Keratinocyte (primary cell): ENCODE measurements at regions not wholly inside any gene's neighbourhood (a gene's known extent, or its start where the extent isn't known, plus 50 kb on each side); places are given as distances from the start of the nearest gene placed in this dataset.

ENCODE experiments used
- DNase-seq: peaks from one replicate; pipeline ENCODE4 v3.0.0-alpha.2; 2011; ENCODE audit warnings: low read depth, missing footprints, low spot score
- FAIRE-seq: peaks from 2 replicates; lab custom pipeline; 2011; peaks lifted over from hg19 to GRCh38; lab: Jason Lieb, UNC
- H2AFZ ChIP-seq: 2 replicates; pipeline ENCODE4 v1.6.0; 2012; ENCODE audit warnings: low read length, control low read depth, inconsistent platforms; ENCODE audit not compliant: control insufficient read depth
- H3K27ac ChIP-seq: 2 replicates; pipeline ENCODE4 v1.5.1; 2011; ENCODE audit warnings: low read length; ENCODE audit not compliant: control insufficient read depth, insufficient read depth
- H3K27me3 ChIP-seq: 3 replicates; pipeline ENCODE4 v1.6.0; 2011; ENCODE audit warnings: low read length; ENCODE audit not compliant: control insufficient read depth, insufficient read depth; ENCODE audit errors: extremely low read depth
- H3K36me3 ChIP-seq, 2 experiments: 2 replicates in 1 of 2; 3 replicates in 1 of 2; pipeline ENCODE4 v1.5.1; 2011; ENCODE audit warnings: low read length in 2 of 2, mild to moderate bottlenecking in 1 of 2; ENCODE audit not compliant: control insufficient read depth in 2 of 2, insufficient read depth in 2 of 2; ENCODE audit errors: extremely low read depth in 1 of 2
- H3K4me1 ChIP-seq: 3 replicates; pipeline ENCODE4 v1.5.1; 2011; ENCODE audit warnings: low read length; ENCODE audit not compliant: control insufficient read depth, insufficient read depth; ENCODE audit errors: extremely low read depth
- H3K4me2 ChIP-seq: 3 replicates; pipeline ENCODE4 v1.6.0; 2011; ENCODE audit warnings: low read depth, low read length; ENCODE audit not compliant: control insufficient read depth, insufficient read depth; ENCODE audit errors: extremely low read depth
- H3K4me3 ChIP-seq, 3 experiments: fragments of 200-600 bp in 1 of 3; sonication (generic) in 1 of 3; 2 replicates in 2 of 3; 3 replicates in 1 of 3; pipeline ENCODE4 v1.5.1; 2011 to 2016; ENCODE audit warnings: low read length in 3 of 3, mild to moderate bottlenecking in 3 of 3, control low read depth in 2 of 3, inconsistent platforms in 1 of 3, low read depth in 1 of 3, mixed read lengths in 1 of 3, mixed run types in 1 of 3, moderate library complexity in 1 of 3; ENCODE audit not compliant: control insufficient read depth in 2 of 3, insufficient read depth in 2 of 3; ENCODE audit errors: extremely low read depth in 1 of 3
- H3K79me2 ChIP-seq: 2 replicates; pipeline ENCODE4 v1.6.0; 2012; ENCODE audit warnings: low read length; ENCODE audit not compliant: control insufficient read depth, insufficient read depth
- H3K9ac ChIP-seq: 3 replicates; pipeline ENCODE4 v1.6.0; 2011; ENCODE audit warnings: low read length; ENCODE audit not compliant: control insufficient read depth, insufficient read depth; ENCODE audit errors: extremely low read depth
- H3K9me1 ChIP-seq: 3 replicates; pipeline ENCODE4 v1.6.0; 2011; ENCODE audit warnings: low read length; ENCODE audit not compliant: control insufficient read depth, insufficient read depth; ENCODE audit errors: extremely low read depth
- H3K9me3 ChIP-seq: 2 replicates; pipeline ENCODE4 v1.5.1; 2012; ENCODE audit warnings: low read depth, low read length; ENCODE audit not compliant: control insufficient read depth
- H4K20me1 ChIP-seq: 3 replicates; pipeline ENCODE4 v1.6.0; 2011; ENCODE audit warnings: low read length; ENCODE audit not compliant: control insufficient read depth, insufficient read depth; ENCODE audit errors: extremely low read depth
- CTCF ChIP-seq, 3 experiments: IDR thresholded peaks in 1 of 3; conservative IDR thresholded peaks in 1 of 3; optimal IDR thresholded peaks in 1 of 3; 2 replicates in 2 of 3; 3 replicates in 1 of 3; pipeline versions ENCODE3 to v1.5.1; 2011; ENCODE audit warnings: low read length in 3 of 3, mild to moderate bottlenecking in 3 of 3, moderate library complexity in 2 of 3, control low read depth in 1 of 3, inconsistent platforms in 1 of 3; ENCODE audit not compliant: insufficient read depth in 2 of 3; ENCODE audit errors: extremely low read depth in 1 of 3
- EZH2 ChIP-seq: IDR thresholded peaks from one replicate; pipeline ENCODE4 v1.6.1; 2012; ENCODE audit warnings: inconsistent platforms, mild to moderate bottlenecking, low read length, moderate library complexity
- dilution Hi-C: fragments of 300-500 bp; cut with MboI; formaldehyde crosslinking; loops from one replicate; pipeline ENCODE4 v1.7.0; 2020; ENCODE audit warnings: low sequenced_read_pairs; ENCODE audit not compliant: extremely low pct_ligation_motif_present

- DNase-seq (no peak), FAIRE-seq (no peak)
- H3K36me3 ChIP-seq: no peaks in the 10 kb centered on the region
- H3K9ac ChIP-seq: no peak overlapping the region
- no peak overlapping the region for H3K27ac ChIP-seq
- no peaks in the 10 kb centered on the region for H3K9me1 ChIP-seq
- no peaks in the 10 kb centered on the region for H3K27me3 ChIP-seq
- no peaks in the 10 kb centered on the region for H3K79me2 ChIP-seq
- H3K4me1 ChIP-seq: no peaks in the 10 kb centered on the region
- H3K9me3 ChIP-seq: no peaks in the 10 kb centered on the region
- TF ChIP-seq CTCF (optimal IDR thresholded peaks at IDR 0.05 in 1 of 3, IDR thresholded peaks at IDR 0.05 in 1 of 3, conservative IDR thresholded peaks at IDR 0.05 in 1 of 3; ENCODE audit: extremely low read depth in 1 of 3, insufficient read depth in 2 of 3, low read length in 3 of 3) (no peak), EZH2 (no peak)
- H3K4me3 ChIP-seq: no peak overlapping the region
- H4K20me1 ChIP-seq: no peaks in the 10 kb centered on the region
- dilution Hi-C loops: no loop called here
- no peak overlapping the region for H3K4me2 ChIP-seq
- H2AFZ ChIP-seq: no peak overlapping the region
These were observed 362.0 kb upstream of the AMOT start for GRCh38 chrX:113202601-113203000.

DNA sequence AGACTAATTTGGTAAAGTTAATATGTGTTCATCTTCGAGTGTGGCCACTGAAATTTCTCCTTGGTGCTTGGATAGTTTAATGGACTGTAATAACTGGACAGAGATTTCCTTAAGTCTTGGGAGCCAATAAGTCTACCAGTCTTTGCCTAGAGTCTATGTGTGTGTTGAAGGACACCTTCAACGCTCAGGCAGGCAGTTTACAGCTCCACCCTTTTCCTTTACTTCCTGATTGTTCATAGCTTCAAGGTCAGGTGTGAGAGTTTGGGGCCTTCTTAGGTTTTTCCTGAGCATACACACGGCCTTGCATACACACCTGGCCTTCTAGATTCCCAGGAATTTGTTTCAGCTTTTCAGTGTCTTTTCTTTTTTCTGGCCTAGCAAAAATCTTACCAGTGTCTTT, 355.3 kb upstream of the AMOT start:
- Histone ChIP-seq H3K4me1 (no peaks in the 10 kb centered on the region), H3K36me3 (no peaks in the 10 kb centered on the region), H3K79me2 (no peaks in the 10 kb centered on the region), H3K9me1 (no peaks in the 10 kb centered on the region), H3K9me3 (no peaks in the 10 kb centered on the region), H3K4me2 (no peak overlapping the region), H3K27ac (no peak overlapping the region), H2AFZ (no peak overlapping the region), H3K4me3 (no peak overlapping the region), H4K20me1 (no peaks in the 10 kb centered on the region), H3K27me3 (no peaks in the 10 kb centered on the region), H3K9ac (no peak overlapping the region)
- dilution Hi-C loops: no loop called here
- FAIRE-seq: no peak
- DNase-seq: no peak
- no peak for TF ChIP-seq EZH2
- no peak for TF ChIP-seq CTCF (optimal IDR thresholded peaks at IDR 0.05 in 1 of 3, IDR thresholded peaks at IDR 0.05 in 1 of 3, conservative IDR thresholded peaks at IDR 0.05 in 1 of 3; ENCODE audit: extremely low read depth in 1 of 3, insufficient read depth in 2 of 3, low read length in 3 of 3)
